ENCODE measurements at regions not wholly inside any gene's neighbourhood (a gene's known extent, or its start where the extent isn't known, plus 50 kb on each side); places are given as distances from the start of the nearest gene placed in this dataset.

DNA sequence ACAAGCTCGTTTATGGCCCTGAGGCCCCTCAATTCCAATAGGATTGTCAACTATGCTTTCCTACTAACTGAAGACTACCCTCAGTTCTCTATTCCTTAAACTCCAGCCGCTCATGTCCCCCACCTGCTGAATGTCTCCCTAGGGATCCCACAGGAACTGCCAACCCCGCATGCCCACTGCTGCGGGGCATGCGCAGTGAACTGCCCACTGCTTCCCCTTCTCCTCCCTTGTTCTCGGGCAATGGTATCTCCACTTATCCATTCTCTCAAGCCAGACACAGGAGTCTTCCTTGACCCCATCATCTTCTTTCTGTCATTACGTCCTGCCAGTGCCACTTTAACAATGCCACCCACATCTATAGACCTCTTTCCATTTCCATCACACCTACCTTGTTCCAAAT lies 90.0 kb downstream of the FGF18 start:
- no peaks in the 10 kb centered on the region for H3K27me3 Mint-ChIP-seq (ENCODE audit: unreplicated experiment)
- DNase-seq: no peak
- H3K9me3 Mint-ChIP-seq (ENCODE audit: unreplicated experiment): peaks cover 2% of the 10 kb centered on the region
- TF ChIP-seq, protein P1, sequence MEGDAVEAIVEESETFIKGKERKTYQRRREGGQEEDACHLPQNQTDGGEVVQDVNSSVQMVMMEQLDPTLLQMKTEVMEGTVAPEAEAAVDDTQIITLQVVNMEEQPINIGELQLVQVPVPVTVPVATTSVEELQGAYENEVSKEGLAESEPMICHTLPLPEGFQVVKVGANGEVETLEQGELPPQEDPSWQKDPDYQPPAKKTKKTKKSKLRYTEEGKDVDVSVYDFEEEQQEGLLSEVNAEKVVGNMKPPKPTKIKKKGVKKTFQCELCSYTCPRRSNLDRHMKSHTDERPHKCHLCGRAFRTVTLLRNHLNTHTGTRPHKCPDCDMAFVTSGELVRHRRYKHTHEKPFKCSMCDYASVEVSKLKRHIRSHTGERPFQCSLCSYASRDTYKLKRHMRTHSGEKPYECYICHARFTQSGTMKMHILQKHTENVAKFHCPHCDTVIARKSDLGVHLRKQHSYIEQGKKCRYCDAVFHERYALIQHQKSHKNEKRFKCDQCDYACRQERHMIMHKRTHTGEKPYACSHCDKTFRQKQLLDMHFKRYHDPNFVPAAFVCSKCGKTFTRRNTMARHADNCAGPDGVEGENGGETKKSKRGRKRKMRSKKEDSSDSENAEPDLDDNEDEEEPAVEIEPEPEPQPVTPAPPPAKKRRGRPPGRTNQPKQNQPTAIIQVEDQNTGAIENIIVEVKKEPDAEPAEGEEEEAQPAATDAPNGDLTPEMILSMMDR (IDR thresholded peaks at IDR 0.05; ENCODE audit: partially characterized antibody, unreplicated experiment): no peak
- H3K4me3 Mint-ChIP-seq (ENCODE audit: unreplicated experiment): no peak overlapping the region
- H3K27ac Mint-ChIP-seq (ENCODE audit: unreplicated experiment): no peak overlapping the region
- no peaks in the 10 kb centered on the region for H3K4me1 Mint-ChIP-seq (ENCODE audit: low read depth, unreplicated experiment)
- H3K36me3 Mint-ChIP-seq (ENCODE audit: unreplicated experiment): peaks cover 5% of the 10 kb centered on the region

DNA sequence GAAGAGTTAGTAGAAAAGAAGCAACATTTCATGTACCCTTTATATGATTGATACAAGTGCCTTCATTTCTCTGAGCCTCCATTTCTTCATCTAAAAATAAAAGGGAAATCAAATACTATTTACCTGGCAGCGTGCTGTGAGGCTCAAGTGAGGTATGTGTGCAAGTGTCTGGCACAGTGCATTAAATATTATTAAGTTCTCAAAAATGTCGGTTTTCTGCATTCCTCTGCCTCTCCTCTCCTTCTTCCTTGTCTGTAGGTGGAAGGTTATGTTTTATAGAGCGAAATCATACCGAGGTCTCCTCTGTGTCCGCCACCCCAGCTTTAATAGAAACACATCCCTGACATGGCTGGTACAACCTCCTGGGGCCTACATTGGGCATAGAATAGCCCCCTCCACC lies 93.0 kb downstream of the FGF18 start:
- TF ChIP-seq, protein P1 (IDR thresholded peaks at IDR 0.05; ENCODE audit: partially characterized antibody, unreplicated experiment): no peak
- no peak for DNase-seq
- no peaks in the 10 kb centered on the region for H3K4me1 Mint-ChIP-seq (ENCODE audit: low read depth, unreplicated experiment)
- no peak overlapping the region for H3K4me3 Mint-ChIP-seq (ENCODE audit: unreplicated experiment)
- H3K9me3 Mint-ChIP-seq (ENCODE audit: unreplicated experiment): peaks cover 2% of the 10 kb centered on the region
- H3K27ac Mint-ChIP-seq (ENCODE audit: unreplicated experiment): no peak overlapping the region
- H3K36me3 Mint-ChIP-seq (ENCODE audit: unreplicated experiment): no peaks in the 10 kb centered on the region
- H3K27me3 Mint-ChIP-seq (ENCODE audit: unreplicated experiment): no peaks in the 10 kb centered on the region

DNA sequence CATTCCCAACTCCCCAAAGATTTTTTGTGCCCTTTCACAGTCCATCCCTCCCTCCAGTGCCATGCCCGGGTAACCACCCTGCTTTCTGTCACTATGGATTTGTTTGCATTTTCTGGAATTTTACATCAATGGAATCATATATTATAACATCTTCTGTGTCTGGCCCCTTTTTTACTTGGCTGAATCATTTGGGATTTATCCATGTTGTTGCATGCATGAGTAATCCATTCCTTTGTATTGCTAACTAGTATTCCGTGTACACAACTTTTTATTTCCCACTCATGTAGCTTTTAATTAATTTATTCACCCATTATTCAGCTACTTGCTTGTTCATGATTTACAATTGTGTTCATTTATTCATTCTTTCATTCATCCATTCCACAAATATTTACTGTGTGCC lies 94.1 kb downstream of the FGF18 start:
- H3K27ac Mint-ChIP-seq (ENCODE audit: unreplicated experiment): no peak overlapping the region
- TF ChIP-seq, protein P1 (IDR thresholded peaks at IDR 0.05; ENCODE audit: partially characterized antibody, unreplicated experiment): no peak
- H3K36me3 Mint-ChIP-seq (ENCODE audit: unreplicated experiment): no peaks in the 10 kb centered on the region
- no peaks in the 10 kb centered on the region for H3K4me1 Mint-ChIP-seq (ENCODE audit: low read depth, unreplicated experiment)
- no peak for DNase-seq
- no peak overlapping the region for H3K4me3 Mint-ChIP-seq (ENCODE audit: unreplicated experiment)
- H3K9me3 Mint-ChIP-seq (ENCODE audit: unreplicated experiment): no peaks in the 10 kb centered on the region
- peaks cover 2% of the 10 kb centered on the region for H3K27me3 Mint-ChIP-seq (ENCODE audit: unreplicated experiment)

DNA sequence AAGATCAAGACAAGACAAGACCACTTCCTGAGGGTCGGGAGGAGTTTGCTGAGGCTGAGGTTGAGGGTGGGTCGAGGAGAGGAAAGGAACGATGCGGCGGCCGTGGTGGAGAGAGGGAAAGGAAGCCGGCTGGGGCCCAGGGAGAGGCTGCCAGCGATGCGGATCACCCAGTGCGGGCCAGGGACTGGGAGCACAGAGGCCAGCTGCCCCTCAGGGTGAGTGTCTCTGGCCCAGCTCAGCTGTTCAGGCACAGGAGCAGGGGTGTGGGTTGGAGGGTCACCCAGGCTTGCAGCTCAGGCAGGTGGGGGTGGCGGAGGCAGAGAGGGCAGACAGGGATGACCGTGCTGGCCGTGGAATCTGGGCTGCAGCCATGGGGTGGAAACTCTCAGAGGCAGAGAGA lies 99.5 kb downstream of the FGF18 start:
- no peak overlapping the region for H3K27ac Mint-ChIP-seq (ENCODE audit: unreplicated experiment)
- H3K4me1 Mint-ChIP-seq (ENCODE audit: low read depth, unreplicated experiment): peaks cover 18% of the 10 kb centered on the region
- TF ChIP-seq, protein P1 (IDR thresholded peaks at IDR 0.05; ENCODE audit: partially characterized antibody, unreplicated experiment): no peak
- no peak overlapping the region for H3K4me3 Mint-ChIP-seq (ENCODE audit: unreplicated experiment)
- no peak for DNase-seq
- H3K36me3 Mint-ChIP-seq (ENCODE audit: unreplicated experiment): no peaks in the 10 kb centered on the region
- H3K27me3 Mint-ChIP-seq (ENCODE audit: unreplicated experiment): peaks cover 12% of the 10 kb centered on the region
- peaks cover 4% of the 10 kb centered on the region for H3K9me3 Mint-ChIP-seq (ENCODE audit: unreplicated experiment)

DNA sequence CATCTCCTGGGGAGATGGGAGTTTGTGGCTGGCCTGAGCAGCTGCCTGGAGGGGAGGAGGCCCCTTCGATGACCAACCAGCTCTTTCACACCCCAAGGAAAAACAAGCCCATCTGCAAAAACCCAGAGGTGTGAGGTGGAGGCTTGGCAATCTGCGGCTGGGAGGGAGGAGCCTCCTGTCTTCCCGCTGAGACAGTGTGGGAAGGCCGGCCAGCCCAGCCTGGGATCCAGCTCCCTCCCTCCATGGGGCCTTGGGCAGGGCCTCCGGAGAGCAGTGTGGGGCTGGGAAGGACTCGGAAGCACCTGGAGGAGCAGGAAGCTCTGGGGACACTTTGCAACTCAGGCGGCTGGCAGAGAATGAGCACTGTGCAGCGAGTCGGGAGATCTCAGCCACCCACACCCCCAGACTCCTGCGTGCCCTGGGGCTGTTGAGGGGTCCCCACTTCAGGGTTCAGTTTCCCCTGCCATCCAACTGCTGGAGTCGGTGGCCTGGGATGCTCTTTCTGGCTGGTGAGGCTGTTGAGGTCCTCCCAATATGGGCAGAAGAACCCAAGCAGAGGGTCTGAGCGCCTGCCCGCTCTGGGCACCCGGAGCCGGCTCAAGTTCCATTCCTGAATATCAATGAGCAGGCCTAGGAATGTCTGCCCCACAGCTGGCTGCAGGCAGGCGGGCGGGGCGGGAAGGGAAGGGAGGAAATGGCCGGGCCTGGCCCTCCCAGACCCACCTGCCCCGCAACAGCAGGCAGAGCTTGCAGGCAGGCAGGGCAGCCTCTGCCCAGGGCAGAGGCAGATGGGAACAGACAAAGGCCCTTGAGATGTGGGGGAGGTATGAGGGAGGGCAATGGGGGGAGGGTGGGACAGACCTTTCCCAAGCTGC lies 101.1 kb downstream of the FGF18 start:
- Mint-ChIP-seq H3K4me3 (ENCODE audit: unreplicated experiment) (no peak overlapping the region), H3K27me3 (ENCODE audit: unreplicated experiment) (peaks cover 12% of the 10 kb centered on the region), H3K27ac (ENCODE audit: unreplicated experiment) (no peak overlapping the region), H3K9me3 (ENCODE audit: unreplicated experiment) (peaks cover 4% of the 10 kb centered on the region), H3K4me1 (ENCODE audit: low read depth, unreplicated experiment) (peaks cover 23% of the 10 kb centered on the region), H3K36me3 (ENCODE audit: unreplicated experiment) (no peaks in the 10 kb centered on the region)
- peak; percentile 60 for DNase-seq
- TF ChIP-seq, protein P1 (IDR thresholded peaks at IDR 0.05; ENCODE audit: partially characterized antibody, unreplicated experiment): no peak
